Heart left ventricle (tissue), 13 donors: ENCODE measurements at regions not wholly inside any gene's neighbourhood (a gene's known extent, or its start where the extent isn't known, plus 50 kb on each side); places are given as distances from the start of the nearest gene placed in this dataset.

Experiments used
- CTCF ChIP-seq, 12 donors: fragments of 200-600 bp; sonication (generic) in 4 of 12; IDR thresholded peaks; one replicate each; pipeline versions ENCODE4 v1.5.0 to v1.8.0; 2018 to 2022; ENCODE audit warnings: antibody characterized with exemption in 12 of 12, mild to moderate bottlenecking in 5 of 12
- POLR2A ChIP-seq, 2 donors: fragments of 450-650 bp; IDR thresholded peaks; one replicate each; pipeline ENCODE4 v1.6.1; 2017; ENCODE audit warnings: antibody characterized with exemption in 2 of 2, mild to moderate bottlenecking in 2 of 2, moderate library complexity in 2 of 2
- donor health status: ischemic (EF 13 %, LVEDD 7.1; RV severe dilation, severe dysfunction).
- donor health status: DM: no; HTN: yes; CAD: no.
- donor health status: DM: no; HTN: no; CAD: no.
- donor health status: ischemic (EF 25% LVEDD 6.9; RV normal size, moderate dysfunction).
- donor health status: ischemic (EF 25% LVEDD 5.7; RV mildly dilated, moderate dysfunction).
- donor health status: ischemic (EF 35%, LVEDD 5.7; RV mildly dilated, moderate dysfunction).
- donor health status: nonischemic (EF 11% LVEDD 7.7; RV severe dilation, severe dysfunction).
- donor health status: DM: yes; HTN: yes; CAD: no.
- donor health status: PGD.
- donor health status: ischemic (EF 29% LVEDD 5.4; RV normal size, mild dysfunction).
- donor health status: nonischemic (EF 23%, LVEDD 6.1; RV moderate dilation, normal function).

- TF ChIP-seq CTCF (IDR thresholded peaks at IDR 0.05) = no peak
- TF ChIP-seq POLR2A (IDR thresholded peaks at IDR 0.05) = no peak
Observed at GRCh38 chr12:115273456-115273855, 589.5 kb upstream of the TBX3 start.
